BJ (cell line): ENCODE measurements at regions not wholly inside any gene's neighbourhood (a gene's known extent, or its start where the extent isn't known, plus 50 kb on each side); places are given as distances from the start of the nearest gene placed in this dataset.

Source experiments
- CTCF ChIA-PET: fragments of 350-600 bp; formaldehyde crosslinking; extraction: SDS; loops from one replicate; lab custom pipeline; 2021; ENCODE audit warnings: antibody characterized with exemption, inconsistent platforms; lab: Yijun Ruan, JAX
- POLR2A ChIA-PET: fragments of 300-600 bp; sonication (Branson Sonifier 250); formaldehyde crosslinking; extraction: SDS; loops from one replicate; lab custom pipeline; 2021; ENCODE audit warnings: antibody characterized with exemption; lab: Charles Lee
- DNase-seq: peaks from one replicate; pipeline ENCODE4 v3.0.0-alpha.2; 2011; ENCODE audit warnings: low read depth
- H3K27me3 ChIP-seq: 2 replicates; pipeline ENCODE4 v1.6.0; 2011; ENCODE audit warnings: low read length; ENCODE audit not compliant: control insufficient read depth, insufficient read depth
- H3K36me3 ChIP-seq: 2 replicates; pipeline ENCODE4 v1.5.1; 2011; ENCODE audit warnings: low read length; ENCODE audit not compliant: control insufficient read depth, insufficient read depth
- H3K4me3 ChIP-seq: 2 replicates; pipeline ENCODE4 v1.5.1; 2011; ENCODE audit warnings: low read depth, mild to moderate bottlenecking, control low read depth, low read length
- CTCF ChIP-seq: IDR thresholded peaks from 2 replicates; pipeline ENCODE4 v1.5.1; 2011; ENCODE audit warnings: low read depth, mild to moderate bottlenecking, control low read depth, inconsistent platforms, low read length, moderate library complexity; ENCODE audit not compliant: insufficient read depth

- CTCF ChIA-PET, result no interaction called here
- TF ChIP-seq CTCF, result no peak
- Histone ChIP-seq H3K36me3 (no peaks in the 10 kb centered on the region), H3K4me3 (no peak overlapping the region), H3K27me3 (no peaks in the 10 kb centered on the region)
- DNase-seq, result no peak
- POLR2A ChIA-PET, result no interaction called here
Measured at GRCh38 chr1:58842941-58843340, 59.1 kb upstream of the JUN start.

GRCh38 chr1:58844176-58844575 is 60.3 kb upstream of the JUN start:
- no peak for DNase-seq
- Histone ChIP-seq H3K4me3 (no peak overlapping the region), H3K36me3 (no peaks in the 10 kb centered on the region), H3K27me3 (no peaks in the 10 kb centered on the region)
- POLR2A ChIA-PET, result no interaction called here
- CTCF ChIA-PET, result no interaction called here
- no peak for TF ChIP-seq CTCF

GRCh38 chr1:58845942-58846341 is 62.1 kb upstream of the JUN start:
- POLR2A ChIA-PET, result no interaction called here
- no peak for TF ChIP-seq CTCF

GRCh38 chr1:58848818-58849411 is 65.1 kb upstream of the JUN start:
- H3K27me3 ChIP-seq, result no peaks in the 10 kb centered on the region
- TF ChIP-seq CTCF, result peak; percentile 37
- DNase-seq, result peak; percentile 86
- no peak overlapping the region for H3K4me3 ChIP-seq
- POLR2A ChIA-PET, result no interaction called here
- no peaks in the 10 kb centered on the region for H3K36me3 ChIP-seq
- CTCF ChIA-PET, result interaction anchor here (0.6 to 1.6 kb wide), 4 partner anchors 9 to 850 kb away, joined by 3 to 5 read pairs (median 4); no protein-coding TSS in a partner anchor

More at GRCh38 chr1:58845942-58846341, 62.1 kb upstream of the JUN start:
- H3K36me3 ChIP-seq, result no peaks in the 10 kb centered on the region
- no peak overlapping the region for H3K4me3 ChIP-seq
- CTCF ChIA-PET, result no interaction called here
- H3K27me3 ChIP-seq, result no peaks in the 10 kb centered on the region
- no peak for DNase-seq

GRCh38 chr1:58849551-58849950 is 65.7 kb upstream of the JUN start:
- ChIA-PET POLR2A (no interaction called here), CTCF (interaction anchor here (1.6 kb wide), 1 partner anchor 8 kb away, joined by 5 read pairs; no protein-coding TSS in a partner anchor)
- no peak for TF ChIP-seq CTCF
- Histone ChIP-seq H3K36me3 (no peaks in the 10 kb centered on the region), H3K4me3 (no peak overlapping the region), H3K27me3 (no peaks in the 10 kb centered on the region)
- DNase-seq, result no peak
